Glutamatergic neuron (in vitro differentiated cells): ENCODE measurements at regions not wholly inside any gene's neighbourhood (a gene's known extent, or its start where the extent isn't known, plus 50 kb on each side); places are given as distances from the start of the nearest gene placed in this dataset.
"Not testable (repeated sequence)": the region's sequence is repeated elsewhere in the genome, so short reads cannot be mapped to it uniquely, and the experiment has no call there.

Experiments
- DNase-seq: peaks from one replicate; pipeline ENCODE4 v3.0.0; 2022
- H3K27ac Mint-ChIP-seq: one replicate; pipeline ENCODE4 v1.8.0; 2020; ENCODE audit warnings: mild to moderate bottlenecking, mixed read lengths, inconsistent platforms; ENCODE audit not compliant: unreplicated experiment
- H3K27me3 Mint-ChIP-seq: one replicate; pipeline ENCODE4 v1.8.0; 2020; ENCODE audit warnings: mild to moderate bottlenecking, moderate library complexity, mixed read lengths, inconsistent platforms; ENCODE audit not compliant: unreplicated experiment
- H3K36me3 Mint-ChIP-seq: one replicate; pipeline ENCODE4 v1.8.0; 2020; ENCODE audit warnings: mild to moderate bottlenecking, mixed read lengths, inconsistent platforms; ENCODE audit not compliant: unreplicated experiment
- H3K4me1 Mint-ChIP-seq: one replicate; pipeline ENCODE4 v1.8.0; 2020; ENCODE audit warnings: mild to moderate bottlenecking, low read depth, mixed read lengths, inconsistent platforms; ENCODE audit not compliant: unreplicated experiment
- H3K4me3 Mint-ChIP-seq: one replicate; pipeline ENCODE4 v1.8.0; 2020; ENCODE audit warnings: mild to moderate bottlenecking, mixed read lengths, inconsistent platforms; ENCODE audit not compliant: unreplicated experiment
- H3K9me3 Mint-ChIP-seq: one replicate; pipeline ENCODE4 v1.8.0; 2020; ENCODE audit warnings: mild to moderate bottlenecking, moderate library complexity, mixed read lengths, inconsistent platforms; ENCODE audit not compliant: unreplicated experiment
- CTCF ChIP-seq: fragments of 200-600 bp; sonication (generic); IDR thresholded peaks from one replicate; pipeline ENCODE4 v1.5.0; 2021; ENCODE audit not compliant: partially characterized antibody, unreplicated experiment

- Mint-ChIP-seq H3K36me3 (no peaks in the 10 kb centered on the region), H3K9me3 (peaks cover 3% of the 10 kb centered on the region), H3K27ac (no peak overlapping the region), H3K27me3 (no peaks in the 10 kb centered on the region), H3K4me3 (no peak overlapping the region), H3K4me1 (peaks cover 8% of the 10 kb centered on the region)
- no peak for DNase-seq
- TF ChIP-seq CTCF, result no peak
Observed at GRCh38 chr10:111319866-111320265, 243.0 kb downstream of the ADRA2A start.

- no peak for DNase-seq
- no peaks in the 10 kb centered on the region for H3K27me3 Mint-ChIP-seq
- no peak overlapping the region for H3K4me3 Mint-ChIP-seq
- H3K27ac Mint-ChIP-seq, result no peak overlapping the region
- H3K4me1 Mint-ChIP-seq, result no peaks in the 10 kb centered on the region
- no peak for TF ChIP-seq CTCF
- H3K9me3 Mint-ChIP-seq, result no peaks in the 10 kb centered on the region
- H3K36me3 Mint-ChIP-seq, result no peaks in the 10 kb centered on the region
Observed at GRCh38 chr10:111323389-111323966, 246.6 kb downstream of the ADRA2A start.

- H3K27ac Mint-ChIP-seq, DNase-seq, H3K4me3 Mint-ChIP-seq, H3K27me3 Mint-ChIP-seq, H3K4me1 Mint-ChIP-seq, H3K9me3 Mint-ChIP-seq, H3K36me3 Mint-ChIP-seq: not testable (repeated sequence)
Observed at GRCh38 chr10:111332174-111332573, 255.3 kb downstream of the ADRA2A start.

- no peak overlapping the region for H3K4me3 Mint-ChIP-seq
- peaks cover 2% of the 10 kb centered on the region for H3K27me3 Mint-ChIP-seq
- H3K36me3 Mint-ChIP-seq, result peaks cover 11% of the 10 kb centered on the region
- TF ChIP-seq CTCF, result no peak
- peaks cover 3% of the 10 kb centered on the region for H3K9me3 Mint-ChIP-seq
- H3K4me1 Mint-ChIP-seq, result no peaks in the 10 kb centered on the region
- H3K27ac Mint-ChIP-seq, result no peak overlapping the region
- DNase-seq, result no peak
Observed at GRCh38 chr10:111335826-111336225, 259.0 kb downstream of the ADRA2A start.

GRCh38 chr10:111338035-111338434 is 261.2 kb downstream of the ADRA2A start:
- H3K36me3 Mint-ChIP-seq, result peaks cover 13% of the 10 kb centered on the region
- H3K27me3 Mint-ChIP-seq, result peaks cover 2% of the 10 kb centered on the region
- no peaks in the 10 kb centered on the region for H3K4me1 Mint-ChIP-seq
- peaks cover 3% of the 10 kb centered on the region for H3K9me3 Mint-ChIP-seq
- no peak for DNase-seq
- H3K4me3 Mint-ChIP-seq, result no peak overlapping the region
- no peak for TF ChIP-seq CTCF
- H3K27ac Mint-ChIP-seq, result no peak overlapping the region
